Body of pancreas (tissue), 4 donors: ENCODE measurements at regions not wholly inside any gene's neighbourhood (a gene's known extent, or its start where the extent isn't known, plus 50 kb on each side); places are given as distances from the start of the nearest gene placed in this dataset.

Experiments
- CTCF ChIP-seq, 7 experiments: fragments of 450-650 bp in 4 of 7; fragments of 200-600 bp in 3 of 7; sonication (generic) in 3 of 7; IDR thresholded peaks; one replicate each; pipeline ENCODE4 v1.5.1; 2016 to 2019; ENCODE audit warnings: antibody characterized with exemption in 7 of 7
- POLR2A ChIP-seq, 3 donors: fragments of 450-650 bp; IDR thresholded peaks; one replicate each; pipeline ENCODE4 v1.6.1; 2016; ENCODE audit warnings: antibody characterized with exemption in 3 of 3, mild to moderate bottlenecking in 2 of 3

DNA sequence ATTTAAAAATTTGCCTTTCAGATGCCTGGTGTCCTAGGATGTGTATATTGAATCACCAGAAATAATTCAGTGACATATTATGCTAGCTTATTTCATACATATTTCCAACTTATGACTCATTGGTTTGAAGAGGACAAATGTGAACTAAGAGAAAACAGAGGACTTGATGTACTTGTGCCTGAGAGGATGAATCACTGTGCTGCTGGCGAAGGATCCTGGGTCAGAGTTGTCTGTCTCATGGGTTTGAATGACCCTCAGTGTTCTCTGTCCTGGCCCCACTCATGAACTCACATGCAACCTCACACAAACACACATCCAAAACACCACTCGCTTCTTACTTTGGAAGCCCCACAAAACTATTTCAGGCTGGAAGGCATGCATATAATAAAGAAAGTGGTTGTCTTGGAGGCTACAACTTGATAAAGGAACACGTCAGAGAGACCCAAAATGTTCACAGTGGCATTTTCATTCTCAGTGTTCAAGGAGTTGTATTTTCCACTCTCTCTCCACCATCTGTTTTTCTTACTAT is 129.0 kb upstream of the SPRY2 start:
- no peak for TF ChIP-seq CTCF (IDR thresholded peaks at IDR 0.05)
- no peak for TF ChIP-seq POLR2A (IDR thresholded peaks at IDR 0.05)
